ENCODE measurements at regions not wholly inside any gene's neighbourhood (a gene's known extent, or its start where the extent isn't known, plus 50 kb on each side); places are given as distances from the start of the nearest gene placed in this dataset.
"Not testable (repeated sequence)": the region's sequence is repeated elsewhere in the genome, so short reads cannot be mapped to it uniquely, and the experiment has no call there.

DNA sequence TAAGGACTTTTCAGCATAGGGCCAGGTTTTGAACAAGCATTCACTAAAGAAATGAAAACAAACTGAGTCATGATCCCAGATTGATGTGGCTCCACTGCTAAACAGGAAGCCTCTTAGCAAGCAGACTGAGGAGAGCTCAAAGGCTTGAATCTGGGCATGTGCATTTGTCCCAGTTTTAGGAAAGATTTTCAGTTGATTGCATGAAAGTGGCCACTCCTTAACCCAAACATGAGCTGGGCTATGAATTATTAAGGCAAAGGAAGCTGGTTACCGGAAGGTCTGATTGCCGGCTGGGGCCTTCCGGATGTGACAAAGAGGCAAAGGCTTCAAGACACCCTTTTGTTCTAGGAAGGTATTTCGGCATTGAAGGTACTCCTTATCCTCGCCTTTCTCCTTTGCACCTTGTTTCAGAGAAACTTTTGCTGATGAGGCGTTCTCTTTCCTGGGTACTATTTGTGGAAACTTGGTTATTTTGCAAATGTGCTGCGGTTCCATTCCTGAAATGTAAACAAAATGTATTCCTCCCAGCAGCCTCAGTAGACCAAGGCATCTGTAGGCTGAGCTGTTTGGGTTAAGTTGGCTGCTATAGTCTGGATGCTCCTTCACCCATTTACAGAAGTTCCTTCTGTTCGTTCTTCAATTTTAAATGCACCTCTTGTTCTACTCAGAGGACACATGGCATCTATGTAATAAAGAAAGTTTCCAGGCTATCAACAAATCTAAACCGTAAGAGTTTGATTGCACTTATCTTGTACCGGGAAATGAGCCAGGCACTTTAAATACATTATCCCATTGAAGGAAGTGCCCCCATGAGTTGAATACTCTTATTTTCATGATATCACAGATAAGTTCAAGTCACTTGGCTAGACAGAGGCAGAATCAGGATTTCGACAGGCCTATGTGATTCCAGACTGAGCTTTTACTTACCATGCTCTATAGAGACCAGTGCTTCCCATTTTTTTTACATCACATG, 115.6 kb upstream of the METAP2 start:
- DNase-seq (ENCODE audit: low read depth) = peak; percentile 28

DNA sequence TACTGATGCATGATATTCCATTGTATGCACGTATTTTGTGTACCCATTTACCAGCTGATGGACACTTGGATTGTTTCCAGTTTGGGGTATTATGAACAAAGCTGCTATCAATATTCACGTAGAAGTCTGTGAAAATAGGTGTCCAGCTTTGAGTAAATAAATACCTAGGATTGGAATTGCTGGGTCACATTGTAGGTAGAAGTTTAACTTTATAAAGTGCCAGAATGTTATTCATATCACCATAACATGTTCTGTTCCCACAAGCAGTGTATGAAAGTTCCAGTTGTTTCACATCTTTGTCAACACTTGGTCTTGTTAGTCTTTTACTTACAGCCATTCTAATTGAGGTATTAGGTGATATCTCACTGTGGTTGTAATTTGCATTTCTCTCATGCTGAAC, 108.0 kb upstream of the METAP2 start:
- DNase-seq (ENCODE audit: low read depth) = no peak

DNA sequence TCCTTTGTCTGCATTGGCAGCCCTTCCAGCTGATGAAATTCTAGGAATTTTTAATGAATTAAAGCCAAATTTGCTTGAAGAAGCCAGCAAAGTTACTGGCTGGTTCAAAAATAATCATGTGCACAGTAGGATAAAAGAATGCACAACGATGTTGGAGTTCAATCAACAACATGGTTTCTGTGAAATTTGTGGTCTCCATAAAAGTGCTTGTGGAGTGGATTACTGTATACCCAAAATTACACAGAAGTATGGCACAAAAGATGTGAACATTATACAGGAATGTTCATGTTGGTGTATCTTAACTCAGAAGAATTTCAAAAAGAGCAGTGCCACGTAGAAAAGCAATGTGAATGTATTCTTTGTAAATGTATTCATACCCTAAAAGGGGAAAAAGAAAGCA, 105.0 kb upstream of the METAP2 start:
- DNase-seq (ENCODE audit: low read depth) = no peak

DNA sequence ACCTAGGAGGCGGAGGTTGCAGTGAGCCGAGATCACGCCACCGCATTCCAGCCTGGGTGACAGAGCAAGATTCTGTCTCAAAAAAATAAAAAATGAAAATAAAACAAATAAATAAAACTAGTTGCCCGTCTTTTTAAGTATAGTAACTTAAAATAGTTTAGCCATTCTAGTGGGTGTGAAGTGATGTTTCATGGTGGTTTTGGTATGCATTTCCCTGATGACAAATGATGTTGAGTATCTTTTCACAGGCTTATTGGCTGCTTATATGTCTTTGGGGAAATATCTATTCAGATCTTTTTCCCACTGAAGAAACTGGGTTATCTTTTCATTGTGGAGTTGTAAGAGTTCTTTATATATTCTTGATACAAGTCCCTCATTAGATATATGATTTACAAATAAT, 102.4 kb upstream of the METAP2 start:
- DNase-seq (ENCODE audit: low read depth) = no peak

DNA sequence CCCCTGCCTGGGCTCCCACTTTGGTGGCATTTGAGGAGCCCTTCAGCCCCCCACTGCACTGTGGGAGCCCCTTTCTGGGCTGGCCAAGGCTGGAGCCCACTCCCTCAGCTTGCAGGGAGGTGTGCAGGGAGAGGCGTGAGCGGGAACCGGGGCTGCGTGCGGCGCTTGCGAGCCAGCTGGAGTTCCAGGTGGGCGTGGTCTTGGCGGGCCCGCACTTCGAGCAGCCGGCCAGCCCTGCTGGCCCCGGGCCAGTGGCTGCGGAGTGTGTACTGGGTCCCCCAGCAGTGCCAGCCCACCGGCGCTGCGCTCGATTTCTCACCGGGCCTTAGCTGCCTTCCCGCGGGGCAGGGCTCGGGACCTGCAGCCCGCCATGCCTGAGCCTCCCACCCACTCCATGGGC, 94.5 kb upstream of the METAP2 start:
- not testable (repeated sequence) for DNase-seq (ENCODE audit: low read depth)

DNA sequence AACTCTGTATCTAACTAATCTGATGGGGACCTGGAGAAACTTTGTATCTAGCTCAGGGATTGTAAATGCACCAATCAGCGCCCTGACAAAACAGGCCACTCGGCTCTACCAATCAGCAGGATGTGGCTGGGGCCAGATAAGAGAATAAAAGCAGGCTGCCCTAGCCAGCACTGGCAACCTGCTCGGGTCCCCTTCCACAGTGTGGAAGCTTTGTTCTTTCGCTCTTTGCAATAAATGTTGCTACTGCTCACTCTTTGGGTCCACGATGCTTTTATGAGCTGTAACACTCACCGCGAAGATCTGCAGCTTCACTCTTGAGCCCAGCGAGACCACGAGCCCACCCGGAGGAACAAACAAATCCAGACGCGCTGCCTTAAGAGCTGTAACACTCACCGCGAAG, 93.6 kb upstream of the METAP2 start:
- DNase-seq (ENCODE audit: low read depth) = not testable (repeated sequence)

DNA sequence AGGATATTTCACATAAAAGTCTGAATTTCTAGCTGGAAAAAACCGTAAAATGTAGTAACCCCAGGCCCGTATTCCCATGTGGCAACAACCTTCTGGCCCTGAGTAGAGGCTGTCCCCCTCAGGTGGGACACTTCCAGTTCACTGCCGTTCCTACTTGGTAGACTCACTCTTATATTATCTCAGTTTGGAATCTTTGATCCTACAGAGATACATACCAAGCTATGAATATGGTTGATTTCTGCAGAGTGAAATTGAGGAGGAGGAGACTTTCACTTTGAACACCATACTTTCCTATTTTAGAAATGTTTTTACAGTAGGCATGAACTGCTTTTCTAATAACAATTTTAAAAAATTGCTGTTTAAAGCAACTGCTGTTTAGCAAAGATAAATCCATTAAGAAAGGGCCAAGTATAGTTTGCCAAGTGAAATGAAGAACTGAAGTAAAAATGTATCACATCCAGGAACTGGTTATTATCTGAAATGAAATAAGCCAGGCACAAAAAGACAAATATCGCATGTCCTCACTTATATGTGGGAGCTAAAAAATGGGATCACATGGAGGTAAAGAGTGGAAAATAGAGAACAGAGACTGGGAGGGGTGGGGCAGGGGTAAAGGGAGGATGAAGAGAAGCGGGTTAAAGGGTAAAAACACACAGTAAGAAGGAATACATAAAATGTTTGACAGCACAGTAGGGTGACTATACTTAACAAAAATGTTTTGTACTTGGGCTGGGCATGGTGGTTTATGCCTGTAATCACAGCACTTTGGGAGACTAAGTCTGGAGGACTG, 92.8 kb upstream of the METAP2 start:
- peak; percentile 41 for DNase-seq (ENCODE audit: low read depth)

DNA sequence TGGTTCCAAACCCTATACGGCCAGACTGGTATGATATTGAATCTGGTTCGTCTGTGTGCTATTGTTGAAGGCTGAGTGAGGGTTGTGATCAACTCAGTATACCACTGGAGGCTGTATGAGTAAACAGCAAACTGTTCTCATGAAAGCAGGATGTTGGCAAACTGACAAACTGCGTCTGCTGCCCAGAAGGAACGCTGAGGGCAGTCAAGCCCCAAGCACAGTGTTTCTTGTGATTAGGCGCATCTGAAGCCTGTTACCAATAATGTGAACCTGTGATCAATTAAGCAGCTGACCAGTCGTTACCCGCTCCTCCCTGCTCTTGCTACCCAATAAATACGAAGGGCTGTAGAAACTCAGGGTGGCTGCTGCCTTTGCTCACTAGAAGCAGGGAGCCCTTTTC, 90.0 kb upstream of the METAP2 start:
- not testable (repeated sequence) for DNase-seq (ENCODE audit: low read depth)

DNA sequence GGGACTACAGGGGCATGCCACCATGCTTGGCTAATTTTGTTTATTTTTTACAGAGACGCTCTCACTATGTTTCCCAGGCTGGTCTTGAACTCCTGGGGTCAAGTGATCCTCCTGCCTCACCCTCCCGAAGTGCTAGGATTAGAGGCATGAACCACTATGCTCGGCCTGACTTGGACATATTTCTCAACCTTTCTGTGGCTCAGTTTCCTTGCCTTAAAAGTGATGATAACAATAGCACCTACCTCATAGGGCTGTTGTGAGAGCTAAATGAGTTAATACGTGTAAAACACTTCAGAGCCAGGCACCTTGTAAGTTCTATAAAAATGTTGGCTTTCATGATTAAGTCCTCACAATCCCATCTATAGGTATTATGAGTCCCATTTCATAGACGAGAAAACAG, 89.2 kb upstream of the METAP2 start:
- DNase-seq (ENCODE audit: low read depth) = no peak

DNA sequence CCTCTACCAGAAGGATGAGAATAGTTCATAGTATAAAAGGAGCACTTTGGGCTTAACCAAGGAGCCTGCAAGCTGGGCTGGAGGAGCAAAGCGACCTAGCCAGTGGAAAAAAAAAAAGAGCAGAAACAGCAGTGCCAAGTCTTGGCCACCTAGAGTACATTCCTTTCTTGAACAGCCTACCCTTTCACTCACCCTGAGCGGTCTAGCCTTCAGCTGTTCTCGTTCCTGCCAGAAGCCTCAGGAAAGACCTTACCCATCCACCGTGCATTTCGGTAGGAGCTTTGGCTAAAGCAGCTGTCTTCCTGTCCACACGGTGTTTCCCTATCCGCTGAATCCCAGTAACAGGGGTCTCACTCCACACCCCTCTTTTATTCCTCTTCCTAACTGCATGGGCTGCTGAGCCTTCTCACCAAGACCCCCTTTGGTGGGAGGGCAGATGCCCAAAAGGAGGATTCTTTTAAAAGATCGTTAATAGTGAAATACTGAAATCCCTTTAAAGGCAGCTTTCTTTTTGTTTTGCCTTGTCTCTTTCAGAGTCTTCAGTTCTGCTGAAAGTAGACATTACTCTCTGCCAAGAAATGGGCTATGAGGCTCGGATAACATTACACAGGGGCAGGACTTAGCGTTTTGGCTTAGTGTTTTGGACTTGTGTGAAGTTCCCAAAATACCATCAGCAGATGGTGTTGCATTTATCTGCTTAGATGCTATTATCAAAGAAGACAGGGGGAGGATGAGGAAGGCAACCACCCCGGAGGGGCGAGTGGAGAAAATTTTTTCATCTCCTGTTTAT, 88.5 kb upstream of the METAP2 start:
- DNase-seq (ENCODE audit: low read depth) = peak; percentile 41

DNA sequence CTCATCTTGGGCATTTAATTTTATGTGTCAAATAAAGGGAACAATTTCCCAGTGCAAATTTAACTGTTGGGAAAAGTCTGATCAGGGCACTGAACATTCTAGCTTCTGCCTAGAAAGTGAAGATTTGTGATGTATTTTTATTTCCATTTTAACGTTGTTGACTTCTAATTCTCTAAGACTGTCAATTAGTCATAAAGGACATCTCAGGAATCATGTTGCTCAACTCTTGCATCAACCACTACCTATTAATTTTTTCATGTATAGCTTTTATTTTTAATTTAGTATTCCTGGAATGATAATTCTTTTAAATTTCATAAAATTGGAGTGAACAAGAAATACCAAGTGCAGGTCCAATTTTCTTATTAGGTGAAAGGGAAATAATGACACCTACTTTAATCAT, 87.9 kb upstream of the METAP2 start:
- DNase-seq (ENCODE audit: low read depth) = peak; percentile 51

DNA sequence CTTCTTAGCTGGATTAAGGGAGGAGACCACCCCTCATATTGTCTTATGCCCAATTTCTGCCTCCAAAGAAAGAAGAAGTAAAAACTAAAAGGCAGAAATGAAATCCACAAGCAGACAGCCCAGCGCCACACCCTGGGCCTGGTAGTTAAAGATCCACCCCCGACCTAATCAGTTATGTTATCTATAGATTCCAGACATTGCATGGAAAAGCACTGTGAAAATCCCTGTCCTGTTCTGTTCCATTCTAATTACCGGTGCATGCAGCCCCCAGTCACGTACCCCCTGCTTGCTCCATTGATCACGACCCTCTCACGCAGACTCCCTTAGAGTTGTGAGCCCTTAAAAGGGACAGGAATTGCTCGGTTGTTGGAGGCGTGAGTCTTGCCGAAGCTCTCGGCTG, 85.7 kb upstream of the METAP2 start:
- not testable (repeated sequence) for DNase-seq (ENCODE audit: low read depth)

DNA sequence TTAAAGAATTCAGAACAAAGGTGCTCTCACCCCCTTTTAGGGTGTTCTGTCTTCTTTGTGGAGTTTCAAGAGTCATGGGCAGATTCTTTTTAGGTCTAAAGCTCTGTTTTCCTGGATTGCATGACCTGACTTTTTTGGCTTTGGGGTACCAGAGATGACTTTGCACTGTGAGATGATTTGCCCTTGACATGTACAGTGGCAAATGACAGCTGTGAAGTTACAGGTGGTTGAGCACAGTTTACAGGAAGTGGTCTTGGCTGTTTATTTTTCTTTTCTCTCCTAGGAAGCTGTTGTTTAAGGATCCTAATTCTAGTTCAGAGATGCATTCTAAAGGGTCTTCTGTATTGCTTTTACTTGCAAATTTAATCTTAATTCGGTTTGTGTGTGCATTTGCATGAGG, 83.8 kb upstream of the METAP2 start:
- DNase-seq (ENCODE audit: low read depth) = no peak

DNA sequence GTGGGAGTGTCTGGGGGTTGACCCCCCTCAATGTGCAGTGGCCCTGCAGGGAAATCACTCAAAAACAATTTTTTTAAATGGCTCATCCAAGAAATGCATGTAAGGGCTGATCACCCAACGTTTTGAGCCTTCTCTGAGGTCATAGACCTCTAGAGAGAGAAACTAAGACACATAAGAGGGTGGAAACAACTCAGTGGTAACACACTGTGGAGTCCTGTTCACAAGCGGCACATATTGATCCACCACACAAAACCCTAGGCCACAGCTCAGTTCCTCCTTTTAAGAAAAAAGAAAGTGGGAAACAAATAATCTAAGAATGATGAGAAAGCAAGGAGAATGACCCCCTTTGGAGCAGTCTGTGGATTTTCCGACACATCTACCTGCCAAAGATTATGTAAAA, 83.0 kb upstream of the METAP2 start:
- DNase-seq (ENCODE audit: low read depth) = no peak

DNA sequence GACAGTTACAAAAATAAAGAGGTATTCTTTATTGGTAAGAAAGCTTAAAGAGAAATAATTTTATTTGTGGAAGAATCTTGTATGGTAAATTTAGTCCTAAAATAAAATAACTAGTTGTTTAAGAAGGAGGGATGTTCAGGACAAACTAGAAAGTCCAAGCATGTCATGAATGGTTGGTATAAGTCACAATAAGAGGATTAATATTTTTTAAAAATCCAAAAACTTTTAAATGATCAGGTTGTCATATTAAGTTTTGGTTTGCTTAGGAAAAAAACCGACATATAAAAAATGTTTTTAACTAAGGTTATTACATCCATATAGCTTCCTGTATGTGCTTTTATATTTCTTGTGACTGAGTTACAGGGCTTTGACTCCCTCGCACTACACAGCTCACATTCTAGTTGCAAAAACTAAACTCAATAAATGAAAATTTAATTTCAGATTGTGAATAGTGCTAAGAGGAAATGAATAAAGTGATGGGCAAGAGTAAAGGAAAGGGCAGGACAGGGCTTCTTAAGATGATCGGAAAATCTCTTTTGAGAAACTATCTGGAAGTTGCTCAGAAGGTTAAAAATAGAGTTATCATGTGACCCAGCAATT, 80.7 kb upstream of the METAP2 start:
- no peak for DNase-seq (ENCODE audit: low read depth)

DNA sequence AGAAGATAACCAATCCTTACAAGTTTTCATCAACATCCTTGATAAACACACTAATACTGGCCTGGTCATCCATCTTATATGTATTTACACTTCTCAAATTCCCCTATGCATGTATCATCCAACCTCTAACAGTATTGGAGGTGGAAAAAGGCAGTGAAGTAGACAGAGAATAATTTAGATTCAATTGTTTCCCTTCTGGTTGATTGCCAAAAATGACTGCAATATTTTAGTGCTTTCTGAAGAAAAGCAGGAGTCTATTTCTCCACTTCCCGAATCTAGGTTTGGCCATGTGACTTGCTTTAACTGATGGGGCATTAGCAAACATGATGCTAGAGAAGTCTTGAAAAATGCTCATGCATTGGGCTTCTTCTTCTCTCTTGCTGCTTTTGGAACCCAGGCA, 78.3 kb upstream of the METAP2 start:
- no peak for DNase-seq (ENCODE audit: low read depth)

DNA sequence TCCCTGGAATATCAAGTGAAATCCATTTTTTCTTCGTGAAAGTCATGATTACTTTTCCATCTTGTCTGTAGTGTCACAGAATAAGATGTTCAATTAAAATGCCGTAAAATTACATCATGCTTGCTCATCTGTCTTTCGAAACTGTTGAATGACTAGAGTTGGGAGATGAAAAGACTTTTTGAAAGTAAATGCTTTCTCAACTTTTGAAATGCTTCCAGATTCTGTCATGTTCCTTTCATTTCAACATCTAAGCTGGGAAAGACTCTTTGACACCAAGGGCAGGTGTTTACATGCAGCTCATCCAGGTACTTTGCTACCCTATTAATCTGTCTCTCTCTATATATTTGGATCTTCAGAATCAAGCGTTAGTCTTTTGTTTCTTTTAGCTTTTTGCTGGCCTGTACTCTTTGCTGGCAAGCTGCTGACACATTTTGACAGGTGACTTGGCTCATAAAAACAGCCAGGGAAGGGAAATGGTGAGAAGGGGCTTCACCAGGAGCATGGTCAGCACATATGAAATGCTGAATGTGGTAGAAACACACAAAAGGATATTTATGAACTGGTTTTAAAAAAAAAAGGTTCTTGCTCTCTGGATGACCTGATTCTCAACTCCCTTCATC, 77.0 kb upstream of the METAP2 start:
- DNase-seq (ENCODE audit: low read depth) = peak; percentile 77

DNA sequence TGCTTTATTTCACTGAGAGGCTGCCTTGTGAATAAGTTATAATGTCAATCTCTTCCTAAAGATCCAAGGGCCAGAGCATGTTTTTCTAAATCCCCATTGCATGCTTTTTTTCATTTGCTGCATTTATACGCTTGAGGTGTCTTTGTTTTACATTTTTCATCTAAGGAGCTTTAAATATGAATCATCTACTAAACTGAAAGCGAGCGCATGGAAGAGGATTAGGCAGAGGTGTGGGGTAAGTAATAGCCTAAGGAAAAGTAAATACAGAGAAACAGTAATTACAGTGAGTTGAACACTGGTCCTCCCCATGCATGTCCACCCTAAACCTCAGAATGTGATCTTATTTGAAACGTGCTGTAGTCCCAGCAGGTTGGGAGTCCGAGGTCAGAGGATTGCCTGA, 76.4 kb upstream of the METAP2 start:
- no peak for DNase-seq (ENCODE audit: low read depth)

DNA sequence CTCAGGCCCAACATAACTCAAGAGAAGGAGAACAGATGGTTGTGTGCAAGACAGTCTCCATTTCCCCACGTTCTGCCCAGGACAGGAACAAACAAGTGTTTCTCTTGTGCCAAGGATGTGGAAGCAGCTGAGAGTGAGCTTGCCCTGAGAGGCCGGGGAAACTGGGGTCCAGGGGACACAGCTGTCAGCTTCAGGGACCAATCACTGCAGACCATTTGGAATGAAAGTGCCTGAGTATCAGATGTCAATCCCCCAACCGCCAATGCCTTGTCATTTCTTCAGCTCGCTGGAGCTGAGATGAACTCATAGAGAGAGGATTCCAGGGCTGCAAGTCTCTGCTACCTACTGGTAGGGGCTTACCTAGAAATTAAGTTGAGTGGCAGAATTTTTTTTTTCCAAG, 71.9 kb upstream of the METAP2 start:
- DNase-seq (ENCODE audit: low read depth) = no peak

DNA sequence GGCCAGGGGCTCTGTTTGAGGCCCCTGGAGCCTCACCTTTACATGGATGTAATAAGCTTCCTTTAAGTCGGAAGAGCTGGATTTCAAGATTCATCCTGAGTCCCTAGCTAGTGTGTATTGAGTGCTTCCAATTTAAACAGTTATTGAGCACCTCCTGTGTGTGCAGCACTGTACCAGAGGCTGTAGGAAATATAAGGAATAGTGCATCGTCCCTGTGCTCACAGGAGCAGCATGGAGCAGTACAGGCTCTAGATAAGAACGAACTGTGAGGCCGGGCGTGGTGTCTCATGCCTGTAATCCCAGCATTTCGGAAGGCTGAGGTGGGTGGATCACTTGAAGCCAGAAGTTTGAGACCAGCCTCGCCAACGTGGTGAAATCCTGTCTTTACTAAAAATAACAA, 65.8 kb upstream of the METAP2 start:
- no peak for DNase-seq (ENCODE audit: low read depth)

DNA sequence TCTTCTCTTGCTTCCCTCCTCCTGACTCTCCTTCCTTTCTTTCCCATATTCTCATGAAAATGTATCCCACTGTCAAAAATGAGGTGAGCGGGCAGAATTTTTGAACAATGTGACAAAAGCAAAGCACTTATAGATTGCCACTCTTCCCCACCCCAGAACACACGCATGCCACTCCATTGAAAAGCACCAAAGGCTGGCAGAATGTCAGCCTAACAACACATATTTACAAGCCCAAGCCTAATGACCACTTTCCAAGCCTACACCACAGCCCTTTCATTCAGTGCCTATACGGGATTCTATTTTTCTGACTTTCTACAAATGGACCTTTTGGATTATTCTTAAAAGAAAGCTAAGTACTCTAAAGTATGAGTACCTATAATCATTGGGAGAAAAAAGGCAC, 62.9 kb upstream of the METAP2 start:
- no peak for DNase-seq (ENCODE audit: low read depth)

DNA sequence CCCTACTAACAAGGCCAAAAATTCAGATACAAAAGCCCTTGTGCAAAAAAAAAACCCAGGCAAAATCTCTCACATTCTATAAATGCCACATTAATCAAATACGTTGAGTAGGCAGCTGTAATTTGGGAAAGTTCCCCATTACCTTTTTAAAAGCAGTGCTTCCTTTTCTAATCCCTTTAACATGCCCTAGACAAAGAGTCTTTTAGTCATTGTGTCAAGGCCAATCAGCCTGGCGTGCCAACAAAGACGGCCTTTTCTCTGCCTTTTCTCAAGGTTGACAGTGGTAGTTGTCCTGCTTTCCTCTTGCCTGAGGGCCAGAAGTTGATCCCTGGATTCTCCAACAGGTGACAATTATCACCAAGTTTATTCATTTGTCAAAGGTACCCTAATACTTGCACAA, 62.5 kb upstream of the METAP2 start:
- DNase-seq (ENCODE audit: low read depth) = no peak
